Iris pigment epithelial cell (primary cell): ENCODE measurements at regions not wholly inside any gene's neighbourhood (a gene's known extent, or its start where the extent isn't known, plus 50 kb on each side); places are given as distances from the start of the nearest gene placed in this dataset.

Experiments used
- DNase-seq: peaks from one replicate; pipeline ENCODE4 v3.0.0-alpha.2; 2011; ENCODE audit warnings: low read depth

DNA sequence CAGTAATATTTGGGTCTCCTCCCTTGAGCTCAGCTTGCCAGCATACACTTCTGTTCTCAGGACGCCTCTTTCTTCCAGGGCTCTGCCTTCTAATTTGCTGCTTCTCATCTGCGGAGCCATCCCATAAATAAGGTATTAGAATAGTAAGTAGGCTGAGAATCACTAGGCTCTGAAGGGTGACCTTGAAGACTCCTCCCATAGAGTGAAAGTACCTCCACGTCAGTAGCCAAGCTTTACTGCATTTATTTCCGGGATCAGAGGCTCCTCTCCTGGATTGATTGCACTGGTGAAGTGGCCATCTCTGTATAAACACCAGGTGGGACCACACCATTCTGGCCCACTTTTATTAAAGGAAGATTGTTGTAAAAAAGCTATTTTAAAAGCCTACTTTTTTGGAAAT lies 315.5 kb downstream of the FAT3 start:
- DNase-seq = no peak

DNA sequence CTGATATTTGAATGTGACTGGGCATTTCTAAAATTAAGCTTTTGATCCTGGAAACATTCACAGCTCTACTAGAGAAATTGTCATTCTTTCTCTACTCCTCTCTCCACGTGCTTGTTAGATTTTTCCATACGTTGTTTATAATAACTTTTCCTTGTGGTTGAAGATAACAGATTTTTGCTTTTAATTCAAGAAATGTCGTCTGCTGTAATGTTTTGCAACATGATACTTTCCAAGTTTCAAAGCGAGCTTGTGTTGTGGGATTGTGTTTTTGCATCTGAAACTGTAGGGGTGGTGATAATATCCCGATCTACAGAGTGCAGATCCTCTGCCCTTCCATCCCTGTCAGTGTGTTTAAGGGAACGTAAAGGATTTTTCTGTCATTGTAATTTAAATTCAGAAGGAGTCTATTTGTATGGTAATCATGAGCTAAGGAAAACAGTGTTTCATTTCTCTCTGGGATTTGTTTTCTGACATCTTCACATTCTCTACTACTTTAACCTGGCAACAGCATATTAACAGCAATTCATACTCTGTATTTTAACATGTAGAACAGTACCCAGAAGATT lies 321.4 kb downstream of the FAT3 start:
- DNase-seq = no peak

DNA sequence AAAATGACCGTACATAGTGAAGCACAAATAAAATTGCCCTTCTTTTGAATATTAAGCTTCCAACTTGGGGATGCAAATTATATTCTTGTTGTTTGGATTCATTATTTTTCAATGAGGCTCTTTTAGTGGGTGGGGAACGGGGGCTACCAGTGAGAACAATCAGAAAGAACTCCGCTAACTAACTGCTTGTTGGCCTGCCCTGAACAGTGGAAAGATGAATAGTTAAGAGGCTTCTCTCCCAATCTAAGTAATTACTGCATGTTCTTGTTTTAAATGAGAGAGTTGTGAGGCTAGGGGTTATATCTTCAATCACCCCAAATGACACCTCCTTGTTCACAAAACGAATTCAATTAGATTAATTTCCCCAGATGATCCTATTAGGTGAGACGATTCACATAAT lies 322.0 kb downstream of the FAT3 start:
- DNase-seq = no peak

DNA sequence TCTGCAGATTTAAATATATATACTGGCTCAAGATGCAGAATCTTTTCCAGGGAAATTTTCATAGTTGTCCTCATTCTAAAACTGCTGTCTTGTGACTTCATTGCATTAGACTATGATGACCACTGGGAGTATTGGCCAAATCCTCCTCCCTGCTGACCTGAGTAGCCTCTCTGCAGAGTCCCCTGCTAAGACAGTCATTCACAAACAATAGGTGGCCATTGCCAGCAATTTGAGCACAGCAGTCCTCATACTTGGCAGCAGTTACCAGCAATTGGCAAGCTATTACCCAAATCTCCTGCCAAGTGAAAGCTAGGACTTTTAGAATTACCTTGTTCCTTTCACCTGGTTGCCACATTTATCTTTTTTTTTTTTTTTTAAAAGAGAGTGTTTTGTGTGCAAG lies 325.8 kb downstream of the FAT3 start:
- DNase-seq = no peak

DNA sequence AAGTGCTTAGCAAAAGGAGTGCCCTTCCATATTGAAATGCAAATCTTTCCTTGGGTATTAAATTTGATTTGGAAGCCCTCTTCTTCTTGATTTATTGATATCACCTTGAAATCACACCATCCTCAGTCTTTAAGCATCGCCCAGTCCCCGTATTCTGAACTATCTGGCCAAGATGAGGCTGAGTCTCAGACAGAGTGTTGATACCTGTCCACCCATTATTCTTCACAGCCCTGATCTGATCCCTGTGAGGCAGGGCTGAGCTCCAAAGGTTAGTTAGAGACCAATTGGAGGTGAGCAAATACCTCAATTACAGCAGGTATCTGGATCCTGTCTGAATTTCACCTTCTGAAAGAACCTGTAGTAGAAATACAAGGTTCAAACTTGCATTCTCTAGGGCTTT lies 326.3 kb downstream of the FAT3 start:
- no peak for DNase-seq

DNA sequence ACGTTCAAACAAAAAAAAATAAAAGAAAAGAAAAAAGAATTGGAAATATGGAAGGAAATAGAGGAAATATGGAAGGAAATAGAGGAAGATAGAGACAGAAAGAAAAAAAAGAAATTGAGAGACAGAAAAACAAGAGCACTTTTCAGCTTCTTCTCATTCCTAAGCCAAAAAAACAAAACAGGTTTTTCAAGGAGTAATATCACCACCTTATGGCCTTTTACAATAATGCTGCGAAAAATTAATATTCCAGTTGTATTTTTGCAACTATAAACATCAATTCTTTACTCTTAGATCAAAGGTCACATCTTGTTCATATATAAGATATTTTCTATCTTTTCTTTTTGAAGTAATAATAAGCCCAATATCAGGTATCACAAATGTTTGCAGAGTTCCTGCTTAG lies 328.3 kb downstream of the FAT3 start:
- DNase-seq = no peak

DNA sequence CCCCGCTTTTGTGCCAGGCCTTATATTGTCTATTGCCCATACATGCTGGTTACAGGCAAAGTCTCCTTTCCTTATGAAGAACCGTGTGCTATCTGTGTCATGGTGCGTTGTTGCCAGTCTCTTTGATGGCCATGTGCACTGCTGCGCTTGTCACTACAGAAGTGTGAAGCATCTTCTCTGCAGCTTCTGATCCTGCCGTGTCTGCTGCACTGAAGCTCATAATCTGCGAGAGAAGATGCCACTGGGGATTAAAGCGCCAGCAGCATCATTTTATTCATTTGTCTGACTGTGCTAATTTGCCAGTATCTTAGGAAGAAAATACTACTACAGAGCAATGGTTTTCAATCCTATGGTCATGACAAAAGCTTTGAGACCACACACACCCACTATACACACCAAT lies 330.1 kb downstream of the FAT3 start:
- no peak for DNase-seq

DNA sequence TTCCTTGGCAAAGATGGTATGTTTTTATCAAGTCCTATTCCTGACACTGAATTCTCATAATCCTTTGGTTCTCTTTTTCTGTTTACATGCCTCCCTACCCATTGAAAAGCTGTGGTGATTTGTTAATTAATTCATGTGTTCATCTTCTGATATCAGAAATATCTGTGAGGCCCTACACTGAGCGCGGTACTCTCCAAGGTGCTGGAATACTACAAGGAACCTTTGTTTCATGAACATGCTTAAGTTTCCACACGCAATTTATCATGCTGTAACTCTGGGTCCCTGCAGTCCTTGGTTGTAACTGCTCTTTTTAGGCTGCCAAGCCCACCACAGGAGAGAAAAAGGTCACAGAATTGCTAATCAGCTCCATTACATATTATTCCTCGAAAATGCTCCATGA lies 331.8 kb downstream of the FAT3 start:
- DNase-seq = no peak

DNA sequence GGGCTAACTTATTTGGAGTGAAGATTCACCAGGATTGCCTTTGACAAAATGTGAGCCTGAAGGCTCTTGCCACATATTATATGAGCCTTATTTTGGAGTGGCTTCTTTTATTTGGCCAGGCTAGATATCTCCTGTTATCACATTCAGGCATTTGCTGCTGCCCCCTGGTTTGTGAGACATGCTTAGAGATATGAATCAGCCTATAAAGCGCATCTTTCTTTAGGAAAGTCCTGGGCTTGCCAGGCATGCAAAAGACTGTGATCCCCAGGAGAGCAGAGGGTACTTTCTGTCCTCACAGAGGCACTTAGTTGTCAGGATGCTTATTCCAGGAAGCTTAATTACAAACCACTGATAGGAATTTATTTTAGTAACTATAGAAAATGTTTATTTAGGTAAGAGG lies 333.3 kb downstream of the FAT3 start:
- DNase-seq = no peak

DNA sequence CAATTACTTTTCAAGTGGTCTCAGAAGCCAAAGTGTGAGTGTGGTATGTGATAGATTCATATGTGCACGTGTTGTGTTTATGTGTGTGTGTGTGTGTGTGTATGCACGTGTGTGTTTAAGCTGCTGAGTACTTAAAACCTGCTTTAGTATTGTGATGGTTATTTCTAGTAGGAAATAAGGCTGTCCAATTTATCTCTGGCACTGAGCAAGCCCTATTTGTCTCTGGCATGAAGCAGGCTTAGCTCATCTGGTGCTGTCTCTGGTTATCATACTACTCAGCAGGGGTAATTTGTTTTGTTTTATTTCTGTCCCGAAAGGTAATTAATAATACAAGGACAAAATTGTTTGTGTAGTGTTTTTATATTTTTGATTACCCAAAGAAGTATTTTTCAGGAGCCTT lies 333.7 kb downstream of the FAT3 start:
- DNase-seq = no peak

DNA sequence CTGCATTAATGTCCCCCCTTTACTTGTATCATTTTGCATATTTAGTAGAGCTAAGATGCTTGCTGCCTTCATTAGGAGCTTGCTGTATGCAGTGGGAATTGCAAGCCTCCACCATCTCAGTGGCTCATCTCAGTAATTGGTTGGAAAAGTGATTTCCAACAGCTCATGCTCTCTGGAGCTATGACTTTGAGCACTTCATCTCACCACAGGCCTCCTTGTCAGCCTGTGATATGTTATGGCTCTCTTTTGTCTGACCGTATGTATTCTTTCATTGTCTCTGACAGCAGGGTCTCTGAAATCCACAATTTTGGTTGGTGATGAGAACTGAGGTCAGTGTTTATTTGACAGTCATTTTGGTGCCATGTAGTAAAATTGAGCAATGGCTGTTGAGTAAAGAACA lies 345.1 kb downstream of the FAT3 start:
- DNase-seq = no peak

DNA sequence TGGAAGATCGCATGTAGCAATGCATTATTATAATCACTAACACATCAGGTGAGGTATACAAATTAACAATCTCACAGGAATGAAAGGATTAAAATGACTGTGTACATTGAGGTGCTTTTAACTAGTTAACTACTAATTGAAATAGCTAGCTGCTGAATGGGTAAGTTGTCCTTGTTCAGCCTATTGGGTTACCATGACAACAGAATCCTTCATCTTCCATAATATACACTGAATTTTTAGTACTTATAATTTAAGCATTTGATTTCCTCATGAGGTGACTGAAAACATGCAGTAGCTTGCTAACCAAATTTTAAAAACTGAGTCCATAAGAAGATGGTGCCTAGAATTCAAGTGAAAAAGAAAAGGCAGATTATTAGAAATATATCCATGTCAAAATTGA lies 347.9 kb downstream of the FAT3 start:
- DNase-seq = no peak

DNA sequence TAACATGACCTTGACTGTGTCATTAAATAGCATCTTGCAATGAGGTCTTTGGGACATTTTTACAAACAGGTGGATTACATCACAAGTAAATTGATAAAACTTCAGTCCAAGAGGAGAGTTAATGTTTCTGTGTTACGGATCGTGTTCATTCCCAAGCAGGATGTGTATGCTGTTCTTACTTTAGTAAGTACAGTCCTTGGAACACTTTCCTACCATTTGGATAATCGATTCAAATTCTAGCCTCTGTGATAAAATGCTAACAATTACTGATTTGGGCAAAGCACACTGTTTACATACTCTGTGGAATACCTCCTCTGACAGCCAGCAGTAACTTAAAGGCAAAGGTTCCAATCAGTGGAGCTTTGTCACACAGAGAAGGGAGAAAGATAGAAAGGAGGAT lies 351.7 kb downstream of the FAT3 start:
- no peak for DNase-seq

DNA sequence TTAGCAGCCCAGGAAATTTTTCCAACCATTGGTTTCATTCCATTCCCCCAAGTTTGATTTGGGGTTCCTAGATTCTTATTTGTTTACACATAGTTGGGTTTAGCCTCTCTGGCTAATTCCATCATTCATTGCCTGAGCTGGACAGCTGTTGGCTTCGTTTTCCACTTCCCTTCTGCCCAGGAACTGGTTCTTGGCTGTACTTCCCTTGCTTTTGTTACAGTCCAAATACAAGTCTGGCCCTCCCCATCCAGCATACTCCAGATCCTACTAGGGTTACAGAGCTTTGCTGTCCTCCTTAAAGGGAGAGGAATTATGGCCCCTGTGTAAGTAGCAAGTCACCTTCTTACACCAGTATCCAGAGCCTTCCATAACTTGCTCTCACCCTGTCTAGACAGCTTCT lies 356.3 kb downstream of the FAT3 start:
- DNase-seq = no peak

DNA sequence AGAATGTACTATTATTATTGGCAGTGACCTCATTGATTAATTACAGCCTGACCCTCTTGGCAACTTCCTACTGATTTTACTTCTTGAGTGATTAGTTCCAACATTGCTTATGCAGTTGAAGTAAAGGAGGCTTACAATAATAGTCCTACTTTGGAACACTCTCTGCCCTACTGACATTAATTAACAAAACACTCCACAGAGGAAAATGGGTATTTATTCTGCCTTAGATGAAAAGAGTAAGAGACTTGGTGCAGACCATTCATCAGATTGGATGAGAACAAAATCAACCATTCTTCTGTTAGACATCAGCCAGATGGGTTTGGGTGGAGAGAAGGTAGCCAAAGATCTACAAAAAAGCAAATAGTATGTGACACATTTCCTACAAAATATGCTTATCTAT lies 363.8 kb downstream of the FAT3 start:
- DNase-seq = no peak

DNA sequence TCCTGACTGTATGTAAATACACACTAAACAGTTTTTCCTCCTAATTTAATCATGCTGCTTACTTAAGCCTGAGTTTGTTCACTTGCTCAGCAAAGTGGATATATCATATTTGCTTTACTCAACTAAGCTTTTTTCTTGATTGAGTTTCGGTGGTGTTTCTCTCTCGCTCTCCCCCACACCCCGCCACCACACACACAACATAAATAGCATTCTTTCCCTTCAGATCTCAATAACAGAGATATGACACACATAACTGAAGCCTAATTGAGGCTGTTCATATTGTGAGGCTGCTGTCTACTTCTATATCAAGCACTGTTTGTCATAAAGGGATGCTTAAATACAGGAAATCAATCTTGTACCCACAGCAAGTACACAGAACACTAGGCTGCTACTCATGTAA lies 364.9 kb downstream of the FAT3 start:
- no peak for DNase-seq

DNA sequence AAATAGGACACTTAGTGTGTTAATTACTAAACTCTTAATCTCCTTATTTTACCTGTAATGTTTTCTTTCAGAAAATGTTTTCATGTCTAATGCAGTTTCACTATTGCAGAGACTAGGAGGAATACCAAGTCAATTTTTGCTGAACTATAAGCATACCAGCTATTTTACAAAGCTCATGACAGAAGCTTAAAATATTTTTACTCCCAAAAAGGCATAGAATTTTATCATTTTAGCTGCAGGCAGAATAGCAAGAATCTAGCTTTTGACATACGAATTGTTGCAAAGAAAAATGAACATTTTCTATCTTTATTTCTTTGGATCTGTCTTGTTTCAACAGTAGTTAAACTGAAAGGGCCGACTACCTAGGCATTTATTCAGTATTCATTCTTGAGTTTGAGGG lies 366.9 kb downstream of the FAT3 start:
- no peak for DNase-seq

DNA sequence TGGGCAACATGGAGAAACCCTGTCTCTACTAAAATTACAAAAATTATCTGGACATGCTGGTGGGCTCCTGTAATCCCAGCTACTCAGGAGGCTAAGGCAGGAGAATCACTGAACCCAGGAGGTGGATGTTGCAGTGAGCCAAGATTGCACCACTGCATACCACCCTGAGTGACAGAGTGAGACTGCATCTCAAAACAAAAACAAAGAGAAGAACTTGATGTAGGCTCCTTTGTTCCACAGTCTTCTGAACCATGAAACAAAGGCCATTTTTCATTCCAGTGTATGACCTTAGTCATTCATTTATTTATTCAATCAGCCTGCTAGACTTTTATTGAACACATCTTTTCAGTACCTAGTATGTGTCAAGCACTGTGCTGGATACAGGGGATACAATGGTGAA lies 369.6 kb downstream of the FAT3 start:
- DNase-seq = no peak

DNA sequence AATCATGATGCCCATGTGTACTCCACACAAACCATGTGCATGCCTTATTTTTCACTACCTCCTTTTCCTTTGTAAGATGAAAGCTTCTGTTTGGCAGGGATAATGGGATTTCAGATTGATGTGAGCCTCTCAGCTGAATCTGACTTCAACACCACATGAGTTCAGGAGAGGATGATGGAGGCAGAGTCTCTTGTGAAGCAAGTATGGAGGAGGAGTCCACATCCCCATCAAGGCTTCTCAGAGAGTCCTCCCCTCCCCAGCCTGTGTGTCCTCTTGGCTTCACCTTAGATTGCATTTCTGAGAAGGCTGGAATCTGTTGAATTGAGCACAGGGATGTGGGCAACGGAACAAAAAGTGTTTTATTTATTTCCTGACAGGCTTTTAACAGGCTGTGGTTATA lies 370.4 kb downstream of the FAT3 start:
- DNase-seq = no peak

DNA sequence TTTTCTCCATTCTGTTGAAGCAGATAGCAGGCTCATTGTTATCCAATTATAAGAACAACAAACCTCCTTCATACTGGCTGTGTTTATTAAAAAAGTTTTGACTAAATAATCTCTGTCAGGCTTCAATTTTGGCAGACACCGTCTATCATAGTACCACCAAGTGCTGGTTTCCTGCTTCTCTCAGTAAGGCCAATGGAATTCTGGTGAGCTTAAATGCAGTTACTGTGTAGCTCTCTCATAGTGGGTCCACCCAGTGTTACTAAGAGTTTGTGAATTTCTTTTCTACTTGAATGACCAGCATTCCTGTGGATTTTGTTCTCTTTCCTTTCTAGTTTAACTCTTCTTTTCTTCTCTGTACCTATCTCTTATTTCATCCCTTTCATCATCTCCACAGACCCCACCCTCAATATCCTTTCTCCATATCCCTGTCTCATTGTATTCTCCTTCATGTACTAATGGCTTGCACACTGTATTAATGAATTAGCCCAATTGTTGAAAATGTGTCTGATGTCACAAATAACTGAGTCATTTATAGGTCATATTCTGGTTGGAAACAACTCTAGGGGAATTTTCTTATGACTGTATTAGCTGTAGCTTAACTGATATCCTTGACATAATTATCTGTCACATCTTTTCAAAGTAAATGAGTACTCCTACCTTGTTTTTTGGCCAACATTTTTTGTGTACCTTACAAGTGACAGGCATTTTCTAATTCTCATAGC lies 372.1 kb downstream of the FAT3 start:
- peak; percentile 5 for DNase-seq

DNA sequence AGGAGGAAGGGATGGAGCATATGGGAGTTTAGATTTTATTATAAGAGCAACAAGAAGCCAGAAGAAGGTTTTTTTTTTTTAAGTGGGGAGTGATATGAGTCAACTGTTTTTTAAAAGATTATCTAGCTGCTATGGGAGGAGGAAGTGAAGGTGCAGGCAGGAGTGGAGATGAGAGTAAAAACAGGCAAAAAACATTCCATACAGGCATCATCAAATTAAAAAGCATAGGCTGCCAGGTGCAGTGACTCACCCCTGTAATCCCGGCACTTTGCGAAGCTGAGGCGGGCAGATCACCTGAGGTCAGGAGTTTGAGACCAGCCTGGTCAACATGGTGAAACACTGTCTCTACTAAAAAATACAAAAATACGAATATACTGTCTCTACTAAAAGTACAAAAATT lies 368.4 kb upstream of the MTNR1B start:
- DNase-seq = no peak

DNA sequence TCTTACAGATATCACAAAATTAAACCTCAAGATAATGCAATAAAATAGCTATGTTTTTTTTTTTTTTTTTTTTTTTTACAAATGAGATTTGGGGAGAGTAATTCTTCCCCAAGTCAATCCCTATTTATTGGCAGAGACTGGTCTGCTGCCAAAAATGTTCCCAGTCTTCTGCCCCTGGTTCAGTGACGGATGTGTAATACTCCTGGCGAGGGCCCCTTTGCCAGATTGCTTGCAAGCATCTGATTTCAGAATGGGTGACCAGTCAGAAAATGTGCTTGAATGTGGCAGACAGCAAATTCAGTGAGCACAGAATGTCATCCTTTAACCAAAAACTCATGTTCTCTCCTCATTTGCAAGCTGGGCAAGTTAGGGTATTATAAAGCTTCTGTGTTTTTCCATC lies 363.8 kb upstream of the MTNR1B start:
- DNase-seq = no peak

DNA sequence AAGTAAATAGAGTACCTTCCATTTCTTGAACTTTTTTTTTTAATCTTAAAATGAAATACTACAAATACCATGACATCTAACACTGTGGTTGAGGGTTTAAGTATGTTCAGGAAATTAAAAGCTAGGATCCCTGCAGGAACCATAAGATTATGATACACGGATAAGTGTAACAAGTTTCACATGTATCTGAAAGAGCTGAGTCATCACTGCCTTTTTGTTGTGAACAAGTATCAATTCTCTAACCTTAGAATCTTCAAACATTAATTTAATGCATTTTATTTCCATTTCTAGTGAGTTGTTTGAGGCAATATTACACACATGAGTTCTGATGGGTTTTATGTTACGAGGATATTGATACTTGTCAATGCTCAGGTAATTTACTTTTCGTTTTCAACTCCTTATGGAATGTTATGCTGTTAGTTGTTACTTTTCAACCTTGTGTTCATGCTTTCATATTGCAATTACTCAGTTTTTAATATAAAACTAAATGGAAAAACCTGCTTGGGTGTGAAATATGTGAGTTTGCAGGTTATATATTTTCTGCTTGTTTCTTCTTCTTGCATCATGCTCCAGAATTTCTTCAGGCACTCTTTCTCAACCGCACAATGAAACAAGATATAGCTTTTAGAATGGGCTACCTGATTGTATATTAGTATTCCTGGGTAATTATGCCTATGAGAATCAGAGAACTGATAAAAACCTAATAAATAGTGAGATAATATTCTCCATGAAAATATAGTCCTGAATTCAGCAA lies 361.3 kb upstream of the MTNR1B start:
- DNase-seq = no peak

DNA sequence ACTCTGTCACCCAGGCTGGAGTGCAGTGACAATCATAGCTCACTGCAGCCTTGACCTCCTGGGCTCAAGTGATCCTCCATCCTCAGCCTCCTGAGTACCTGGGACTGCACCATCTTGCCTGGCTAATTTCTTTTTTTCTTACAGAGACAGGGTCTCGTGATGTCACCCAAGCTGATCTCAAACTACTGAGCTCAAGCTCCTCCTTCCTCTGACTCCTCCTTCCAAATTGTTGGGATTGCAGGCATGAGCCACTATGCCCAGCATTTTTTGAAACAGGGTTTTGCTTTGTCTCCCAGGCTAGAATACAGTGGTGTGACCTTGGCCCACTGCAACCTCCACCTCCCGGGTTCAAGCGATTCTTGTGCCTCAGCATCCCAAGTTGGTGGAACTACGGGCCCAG lies 358.3 kb upstream of the MTNR1B start:
- no peak for DNase-seq
